Umbilical cord (tissue), 1 donor: ENCODE measurements at regions not wholly inside any gene's neighbourhood (a gene's known extent, or its start where the extent isn't known, plus 50 kb on each side); places are given as distances from the start of the nearest gene placed in this dataset.
A peak's percentile ranks its signal among the peaks of the same experiment; 100 is the strongest.

Experiments used
- DNase-seq: peaks from one replicate; pipeline ENCODE4 v3.0.0-alpha.2; 2015; ENCODE audit warnings: low spot score

DNA sequence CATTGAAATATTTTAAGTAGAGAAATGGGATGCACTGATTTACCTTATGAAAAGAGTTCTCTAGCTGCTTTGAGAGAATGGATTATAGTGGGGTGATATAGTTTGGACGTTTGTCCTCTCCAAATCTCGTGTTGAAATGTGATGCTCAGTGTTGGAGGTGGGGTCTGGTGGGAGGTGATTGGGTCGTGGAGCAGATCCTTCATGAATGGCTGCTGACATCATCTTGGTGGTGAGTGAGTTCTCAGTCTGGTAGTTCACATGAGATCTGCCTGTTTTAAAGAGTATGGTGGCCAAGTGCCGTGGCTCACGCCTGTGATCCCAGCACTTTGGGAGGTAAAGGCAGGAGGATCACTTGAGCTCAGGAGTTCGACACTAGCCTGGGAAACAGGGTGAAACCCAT, 58.7 kb upstream of the SH3RF3 start:
- no peak for DNase-seq

DNA sequence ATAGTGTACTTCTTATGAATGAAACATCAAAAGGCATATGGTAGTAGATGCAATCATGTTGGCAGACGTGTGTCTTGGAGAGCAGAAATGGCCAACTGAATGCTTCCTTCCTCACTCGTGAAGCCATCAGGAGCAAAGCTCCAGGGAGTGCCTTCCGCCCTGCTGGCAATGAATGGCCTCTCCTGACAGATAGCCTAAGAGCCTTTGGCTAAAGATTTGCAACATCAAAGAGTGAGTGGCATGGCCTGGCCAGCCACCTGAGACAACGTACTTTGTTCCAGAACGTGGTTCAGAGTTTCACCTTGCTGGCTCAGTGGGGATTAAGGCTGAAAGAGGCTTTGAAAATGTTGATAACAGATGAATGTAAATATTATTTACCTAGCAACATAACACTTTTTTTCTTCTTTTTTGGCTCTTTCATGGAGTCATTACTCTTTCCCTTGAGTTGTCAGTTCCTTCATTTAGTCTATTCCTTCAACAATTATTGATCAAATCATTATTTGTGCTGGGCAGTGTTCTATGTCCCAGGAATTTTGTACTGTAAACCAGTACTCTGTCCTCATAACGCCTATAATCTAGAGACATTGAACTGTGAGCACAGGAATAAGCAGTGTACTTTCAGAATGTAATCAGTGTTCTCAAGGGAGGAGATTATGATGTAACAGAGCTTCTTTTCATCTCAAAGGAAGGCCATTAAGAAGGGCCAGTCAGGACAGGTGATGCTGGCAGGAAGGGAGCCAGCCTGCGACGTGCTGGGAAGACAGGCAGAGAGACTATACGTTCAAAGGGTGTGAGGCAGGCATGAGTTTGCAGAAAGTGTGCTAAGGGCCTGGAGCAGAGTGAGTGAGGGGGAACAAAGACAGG, 59.4 kb upstream of the SH3RF3 start:
- no peak for DNase-seq

GRCh38 chr2:109068811-109069210, 60.2 kb upstream of the SH3RF3 start:
- DNase-seq: no peak

GRCh38 chr2:109067631-109068125, 61.3 kb upstream of the SH3RF3 start:
- DNase-seq: no peak

DNA sequence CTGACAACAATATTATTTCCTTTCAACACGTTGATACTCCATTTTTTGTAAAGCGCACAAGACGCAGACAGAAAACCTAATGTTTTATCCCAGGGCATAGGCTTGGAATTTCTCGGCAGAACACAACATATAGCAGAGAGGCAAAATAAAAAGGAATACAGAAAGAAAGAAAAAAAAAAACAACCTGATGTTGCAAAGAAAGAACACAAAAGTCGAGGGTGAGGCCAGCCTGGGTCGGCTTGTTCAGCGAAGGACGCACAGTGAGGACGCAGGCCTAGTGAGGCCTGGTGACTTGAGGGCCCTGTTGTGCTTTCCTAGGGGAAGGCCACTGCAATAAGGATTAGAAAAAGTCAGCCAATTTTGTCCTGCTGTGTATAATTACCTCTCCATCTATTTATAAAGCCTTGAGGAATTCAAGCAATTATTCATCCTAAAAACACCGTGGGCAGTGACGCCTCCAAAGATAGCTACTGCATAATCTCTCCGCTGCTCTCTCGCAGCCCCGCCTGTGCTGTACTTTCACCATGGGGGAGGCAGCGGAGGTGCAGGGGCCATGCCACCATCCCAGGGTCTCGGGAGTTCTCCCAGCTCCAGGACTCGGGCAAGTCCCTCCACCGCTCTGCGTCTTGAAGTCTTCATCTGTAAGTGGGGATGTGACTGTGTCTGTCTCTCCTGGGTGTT, 61.9 kb upstream of the SH3RF3 start:
- DNase-seq: no peak

DNA sequence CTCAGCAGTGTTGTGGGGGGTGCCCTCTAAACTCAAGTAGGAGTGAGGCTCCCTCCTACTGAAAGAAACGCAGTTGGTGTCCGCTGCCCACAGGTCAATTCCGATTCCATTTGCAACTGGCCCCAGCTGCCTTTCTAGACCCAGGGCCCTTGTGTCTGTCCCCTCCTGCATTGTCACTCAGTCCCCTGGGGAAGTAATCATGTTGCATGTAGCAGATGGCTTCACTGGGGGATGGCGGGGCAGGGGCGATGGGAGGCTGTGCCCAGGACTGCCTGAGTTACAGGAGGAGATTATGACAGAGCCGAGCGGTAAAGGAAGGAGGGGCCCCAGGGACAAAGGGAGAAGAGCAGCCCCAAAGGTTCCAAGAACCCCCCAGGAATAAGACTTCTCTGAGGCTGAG, 62.5 kb upstream of the SH3RF3 start:
- DNase-seq: no peak

DNA sequence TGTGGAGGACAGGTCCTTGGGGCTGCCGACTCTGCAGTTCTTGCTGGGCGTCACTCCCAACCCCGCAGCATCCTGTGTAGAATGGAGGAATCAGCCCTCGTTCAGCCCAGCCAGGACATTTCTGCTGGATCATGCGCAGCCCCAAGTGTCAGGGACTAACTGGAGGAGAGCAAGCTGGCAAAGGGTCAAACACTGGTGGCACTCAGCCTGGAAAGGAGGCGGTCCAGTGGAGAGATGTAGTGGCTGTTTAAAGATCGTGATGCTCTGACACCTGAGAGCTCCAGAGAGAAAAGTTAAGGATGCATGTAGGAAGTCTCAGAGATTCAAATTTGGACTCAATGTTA, 63.6 kb upstream of the SH3RF3 start:
- peak; percentile 55 for DNase-seq

- DNase-seq: no peak
Observed at GRCh38 chr2:109064660-109065390, 64.2 kb upstream of the SH3RF3 start.

DNA sequence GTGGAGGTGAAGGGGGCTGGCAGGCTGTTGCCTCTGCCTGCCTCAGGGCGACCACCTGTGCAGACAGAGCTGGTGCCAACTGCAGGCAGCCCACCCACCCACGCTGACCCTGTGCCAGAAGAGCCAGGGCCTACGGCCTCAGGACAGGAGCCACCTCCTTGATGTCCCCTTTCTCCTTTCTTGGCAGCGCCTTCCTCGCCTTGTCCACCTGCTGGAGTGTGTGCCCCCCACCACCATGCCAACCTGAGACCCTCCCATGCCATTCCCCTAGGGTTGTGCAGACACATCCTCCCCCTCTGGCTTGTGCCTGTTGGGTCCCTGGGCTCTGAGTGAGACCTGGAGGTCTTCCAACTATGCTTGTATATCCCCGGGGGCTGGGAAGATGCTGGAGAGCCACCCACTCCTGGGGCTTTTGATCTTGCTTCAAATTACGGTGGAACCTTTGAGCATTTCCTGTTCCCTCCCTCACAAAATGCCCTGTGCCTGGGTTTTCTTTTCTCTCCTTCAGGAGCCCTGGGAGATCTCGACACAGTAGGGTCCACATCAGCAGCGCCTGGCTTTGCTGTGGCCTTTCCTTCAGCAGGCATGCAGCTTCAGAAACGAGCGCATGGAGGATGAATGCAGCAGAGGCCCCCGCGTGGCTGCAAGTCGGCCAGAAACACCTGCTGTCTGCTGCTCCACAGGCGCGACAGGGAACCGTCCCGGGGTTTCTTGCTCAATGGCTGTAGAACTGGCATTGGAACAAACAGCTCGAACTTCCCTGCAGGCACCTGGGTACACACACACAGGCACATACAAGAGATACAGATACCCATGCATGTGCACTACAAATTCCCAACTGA, 65.9 kb upstream of the SH3RF3 start:
- DNase-seq: no peak

DNA sequence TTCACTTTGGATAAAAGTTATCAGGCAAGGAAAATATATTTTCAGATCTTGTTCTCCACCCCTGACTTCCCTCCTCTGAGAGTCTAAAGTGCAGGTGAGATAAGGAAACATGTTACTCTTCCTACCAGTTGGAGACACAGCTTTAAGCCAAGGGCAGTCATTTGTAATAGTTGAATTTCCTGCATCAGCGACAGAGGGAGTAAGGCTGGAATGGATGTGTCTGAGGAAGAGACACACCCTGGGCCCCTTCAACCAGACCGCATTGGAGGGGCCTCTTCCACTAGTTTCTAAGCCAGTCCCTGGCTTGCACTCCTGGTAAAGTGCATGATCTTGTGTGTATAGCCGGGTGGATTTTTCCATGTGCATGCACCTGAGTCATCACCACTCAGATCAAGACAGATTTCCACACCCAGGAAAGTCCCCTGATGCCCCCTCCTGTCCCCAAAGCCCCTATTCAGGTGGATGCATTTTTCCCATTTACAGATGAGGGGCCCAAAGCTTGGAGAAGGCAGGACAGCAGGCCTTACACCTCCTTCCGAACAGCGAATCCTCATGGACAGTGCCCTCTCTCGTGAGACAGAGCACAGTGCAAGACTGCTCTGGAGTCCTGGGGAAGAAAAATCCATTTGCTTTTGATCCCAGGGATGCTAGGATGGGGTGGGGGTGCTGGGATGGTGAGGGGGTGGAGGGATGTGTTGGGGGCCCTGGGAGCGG, 66.7 kb upstream of the SH3RF3 start:
- DNase-seq: peak; percentile 53

DNA sequence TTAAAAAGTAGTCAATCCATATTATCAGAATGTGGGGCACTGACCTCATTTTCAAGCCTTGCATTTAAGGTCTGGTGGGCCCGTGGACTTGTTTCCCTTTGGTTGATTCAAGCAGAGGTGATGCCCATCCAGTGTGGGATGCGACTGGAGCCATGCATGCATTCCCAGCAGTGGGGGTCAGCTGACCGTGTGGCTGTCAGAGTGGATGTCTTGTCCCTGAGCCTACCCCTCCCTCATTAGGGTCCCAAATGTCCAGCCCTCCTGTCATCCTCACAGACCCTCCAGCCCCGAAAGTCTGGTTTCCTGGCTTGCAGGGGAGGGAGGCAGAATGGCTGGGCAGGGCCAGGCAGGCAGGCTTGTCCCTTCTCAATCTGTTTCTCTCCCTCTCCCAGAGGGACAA, 67.3 kb upstream of the SH3RF3 start:
- DNase-seq: no peak

DNA sequence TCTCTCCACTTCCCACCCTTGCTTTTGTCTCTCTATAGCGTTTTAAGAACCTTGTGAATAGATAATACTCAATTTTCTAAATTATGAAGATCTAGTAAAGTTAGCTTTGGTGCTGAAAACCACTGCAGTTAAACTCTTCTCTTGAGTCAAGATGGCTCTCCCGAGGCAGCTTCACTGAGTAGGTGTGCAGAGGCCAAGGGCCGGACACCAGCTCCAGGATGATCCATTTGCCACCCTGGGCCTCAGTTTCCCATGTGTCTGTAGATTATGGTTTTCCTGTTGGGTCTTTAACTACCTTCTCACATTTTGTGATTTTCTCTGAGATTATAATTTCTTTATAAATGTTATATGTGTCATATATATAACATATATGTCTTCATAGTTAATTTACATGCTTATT, 68.5 kb upstream of the SH3RF3 start:
- DNase-seq: no peak

DNA sequence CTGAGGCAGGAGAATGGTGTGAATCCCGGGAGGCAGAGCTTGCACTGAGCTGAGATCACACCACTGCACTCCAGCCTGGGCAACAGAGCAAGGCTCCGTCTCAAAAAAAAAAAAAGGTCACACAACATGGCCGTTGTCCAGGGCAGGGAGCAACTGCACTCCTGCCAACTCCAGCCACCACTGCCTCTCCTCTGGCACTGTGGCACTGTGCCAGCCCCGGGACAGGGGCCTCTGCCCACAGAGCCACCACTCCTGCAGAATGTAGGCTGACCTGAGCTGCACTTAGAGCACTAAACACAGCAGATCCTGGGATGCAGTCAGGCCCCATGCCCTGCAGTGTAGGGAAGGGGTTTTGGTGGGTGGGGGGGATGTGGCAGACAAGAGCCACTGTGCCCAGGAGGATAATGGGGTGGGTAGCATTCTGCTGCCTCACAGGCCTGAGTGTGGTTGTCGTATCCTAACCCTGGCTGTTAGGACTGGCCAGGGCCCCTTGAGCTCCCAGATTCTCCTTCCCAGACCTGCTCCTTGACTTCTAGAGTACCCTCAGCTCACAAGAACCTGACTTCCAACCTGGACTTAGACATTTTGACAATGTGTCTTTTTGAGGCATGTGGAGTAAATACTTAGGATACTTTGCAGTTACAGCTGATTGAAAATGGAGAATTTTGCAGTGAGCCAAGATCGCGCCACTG, 69.4 kb upstream of the SH3RF3 start:
- no peak for DNase-seq

GRCh38 chr2:109058802-109059201, 69.8 kb upstream of the EDAR start:
- DNase-seq: no peak

DNA sequence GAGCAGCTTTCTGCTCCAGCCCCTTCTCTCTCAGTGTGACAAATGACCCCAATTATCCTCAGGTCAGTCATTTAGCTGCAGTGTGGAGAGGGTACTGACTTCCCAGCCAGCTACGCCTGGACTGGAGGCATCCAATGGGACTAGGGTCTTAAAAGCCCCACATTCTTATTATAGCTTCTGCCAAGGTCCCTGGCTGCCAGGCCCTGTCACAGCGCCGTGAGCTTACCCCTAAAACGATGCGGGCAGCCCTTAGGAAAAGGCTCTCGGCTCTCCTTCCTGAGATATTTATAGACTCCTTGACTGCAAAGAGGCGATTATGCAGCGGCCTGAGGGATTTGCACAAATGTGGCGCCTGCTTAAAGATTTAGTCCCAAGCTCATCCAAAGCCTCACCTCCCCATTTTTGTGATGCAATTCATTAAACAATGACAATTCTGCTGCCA, 69.2 kb upstream of the EDAR start:
- peak; percentile 57 for DNase-seq

DNA sequence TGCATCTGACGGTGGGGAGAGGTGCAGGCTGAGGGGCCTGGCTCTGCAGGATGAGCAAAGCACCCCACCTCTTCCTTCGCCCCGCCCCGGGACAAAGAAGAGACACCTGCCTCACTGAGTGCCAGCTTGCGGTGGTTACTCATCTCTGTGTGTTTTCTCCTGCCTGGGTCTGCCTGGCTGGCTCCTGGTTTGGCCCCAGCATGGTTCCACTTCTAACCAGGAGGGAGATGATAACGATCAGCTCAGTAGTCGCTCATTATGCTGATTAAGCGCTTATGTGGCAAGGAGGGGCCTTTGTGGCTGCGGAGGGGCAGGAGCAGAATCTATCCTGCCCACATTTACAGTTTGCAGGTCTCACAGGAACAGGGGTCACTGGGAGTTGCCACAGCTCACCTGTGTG, 68.7 kb upstream of the EDAR start:
- DNase-seq: no peak

GRCh38 chr2:109055435-109055834, 66.4 kb upstream of the EDAR start:
- DNase-seq: no peak

- DNase-seq: no peak
Observed at GRCh38 chr2:109054865-109055264, 65.8 kb upstream of the EDAR start.

- DNase-seq: no peak
Observed at GRCh38 chr2:109053716-109054115, 64.7 kb upstream of the EDAR start.

- DNase-seq: no peak
Observed at GRCh38 chr2:109052922-109053321, 63.9 kb upstream of the EDAR start.
